Neural cell (in vitro differentiated cells): ENCODE measurements at regions not wholly inside any gene's neighbourhood (a gene's known extent, or its start where the extent isn't known, plus 50 kb on each side); places are given as distances from the start of the nearest gene placed in this dataset.
"Not testable (repeated sequence)": the region's sequence is repeated elsewhere in the genome, so short reads cannot be mapped to it uniquely, and the experiment has no call there.

Experiments
- H2AFZ ChIP-seq: fragments of 200-600, 300-800 bp; sonication (generic), shearing (Covaris generic); 2 replicates; pipeline ENCODE4 v1.6.0; 2014; ENCODE audit warnings: low read depth, mild to moderate bottlenecking, antibody characterized with exemption, low read length, moderate library complexity
- H3F3A ChIP-seq: fragments of 200-600 bp; shearing (Covaris generic); 2 replicates; pipeline ENCODE4 v1.6.1; 2016; ENCODE audit warnings: mild to moderate bottlenecking, moderate library complexity, mixed read lengths, antibody characterized with exemption, low read length; ENCODE audit not compliant: insufficient read depth, poor library complexity, severe bottlenecking
- H3K27ac ChIP-seq: fragments of 200-600, 300-800 bp; sonication (generic), shearing (Covaris generic); 2 replicates; pipeline ENCODE4 v1.5.1; 2014; ENCODE audit warnings: mild to moderate bottlenecking, low read length, moderate library complexity
- H3K27me3 ChIP-seq: fragments of 300-800, 200-600 bp; sonication (generic), shearing (Covaris generic); 2 replicates; pipeline ENCODE4 v1.6.0; 2014; ENCODE audit warnings: mild to moderate bottlenecking, low read depth, low read length, moderate library complexity; ENCODE audit not compliant: insufficient read depth
- H3K36me3 ChIP-seq: fragments of 300-800, 200-600 bp; sonication (generic), shearing (Covaris generic); 2 replicates; pipeline ENCODE4 v1.5.1; 2014; ENCODE audit warnings: mild to moderate bottlenecking, antibody characterized with exemption, low read length, moderate library complexity; ENCODE audit not compliant: insufficient read depth
- H3K4me2 ChIP-seq: fragments of 300-800, 200-600 bp; sonication (generic), shearing (Covaris generic); 2 replicates; pipeline ENCODE4 v1.6.0; 2014; ENCODE audit warnings: mild to moderate bottlenecking, low read length
- H3K4me3 ChIP-seq: fragments of 300-800, 200-600 bp; sonication (generic), shearing (Covaris generic); 2 replicates; pipeline ENCODE4 v1.5.1; 2014; ENCODE audit warnings: mild to moderate bottlenecking, low read length, moderate library complexity
- H3K79me2 ChIP-seq: fragments of 200-600 bp; shearing (Covaris generic); replicated peaks from 2 replicates; pipeline ENCODE4 v1.6.0; 2014; ENCODE audit warnings: mild to moderate bottlenecking, low read length, moderate library complexity; ENCODE audit not compliant: insufficient read depth
- H3K9ac ChIP-seq: fragments of 300-800, 200-600 bp; sonication (generic), shearing (Covaris generic); 2 replicates; pipeline ENCODE4 v1.6.1; 2016; ENCODE audit warnings: mild to moderate bottlenecking, low read length, mixed read lengths
- H3K9me2 ChIP-seq: fragments of 200-600 bp; shearing (Covaris generic); 2 replicates; pipeline ENCODE4 v1.6.1; 2016; ENCODE audit warnings: mild to moderate bottlenecking, low read length, mixed read lengths; ENCODE audit not compliant: insufficient read depth
- H3K9me3 ChIP-seq: fragments of 200-600, 300-800 bp; sonication (generic), shearing (Covaris generic); 2 replicates; pipeline ENCODE4 v1.6.1; 2016; ENCODE audit warnings: mild to moderate bottlenecking, mixed run types, low read length, moderate library complexity, mixed read lengths
- H4K20me1 ChIP-seq: fragments of 200-600 bp; shearing (Covaris generic); 2 replicates; pipeline ENCODE4 v1.6.1; 2016; ENCODE audit warnings: mild to moderate bottlenecking, mixed run types; ENCODE audit not compliant: insufficient read depth
- EP300 ChIP-seq: fragments of 450-650 bp; conservative IDR thresholded peaks from 2 replicates; pipeline ENCODE4 v1.6.1; 2014; ENCODE audit warnings: antibody characterized with exemption, mild to moderate bottlenecking, moderate library complexity; ENCODE audit not compliant: poor library complexity, severe bottlenecking
- EZH2 ChIP-seq: fragments of 200-600, 300-800 bp; shearing (Covaris generic), sonication (generic); IDR thresholded peaks from 2 replicates; pipeline ENCODE4 v1.6.1; 2014; ENCODE audit warnings: antibody characterized with exemption, low read length, borderline replicate concordance, mild to moderate bottlenecking; ENCODE audit not compliant: insufficient read depth, poor library complexity, severe bottlenecking
- POLR2AphosphoS5 ChIP-seq: IDR thresholded peaks from 2 replicates; pipeline ENCODE4 v1.6.1; 2012
- RAD21 ChIP-seq: fragments of 450-650 bp; conservative IDR thresholded peaks from 2 replicates; pipeline ENCODE4 v1.6.1; 2014; ENCODE audit warnings: antibody characterized with exemption, mild to moderate bottlenecking, moderate library complexity
- SMC3 ChIP-seq: fragments of 450-650 bp; conservative IDR thresholded peaks from 2 replicates; pipeline ENCODE4 v1.6.1; 2014; ENCODE audit warnings: antibody characterized with exemption, mild to moderate bottlenecking, moderate library complexity; ENCODE audit not compliant: poor library complexity
- TF ChIP-seq, protein P1 (sequence below): fragments of 450-650 bp; IDR thresholded peaks from 2 replicates; pipeline ENCODE4 v1.5.1; 2014; ENCODE audit warnings: antibody characterized with exemption, mild to moderate bottlenecking, moderate library complexity; ENCODE audit not compliant: poor library complexity, severe bottlenecking

DNA sequence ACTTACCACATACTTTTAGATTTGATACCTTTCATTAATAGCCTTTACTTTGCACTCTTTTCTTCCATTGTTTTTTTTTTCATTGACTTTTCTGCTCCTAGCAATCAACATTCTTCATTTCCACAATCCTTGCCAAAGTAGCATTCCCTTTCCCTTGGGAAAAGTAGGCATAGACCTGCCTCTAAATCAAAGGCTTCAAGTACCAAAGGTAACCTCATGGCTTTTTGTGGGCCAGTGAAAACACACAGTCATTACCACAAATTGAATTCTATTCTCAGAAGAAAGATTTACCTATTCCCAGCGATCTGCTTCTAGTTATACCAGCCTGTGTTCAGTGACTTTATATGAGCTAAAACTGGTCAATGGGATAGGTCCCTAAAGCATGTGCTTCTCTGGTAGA lies 109.2 kb downstream of the SOCS6 start:
- no peak overlapping the region for H2AFZ ChIP-seq
- no peak overlapping the region for H3K27ac ChIP-seq
- H3K27me3 ChIP-seq, result no peaks in the 10 kb centered on the region
- no peaks in the 10 kb centered on the region for H4K20me1 ChIP-seq
- no peaks in the 10 kb centered on the region for H3F3A ChIP-seq
- H3K4me3 ChIP-seq, result no peak overlapping the region
- no peaks in the 10 kb centered on the region for H3K9me2 ChIP-seq
- no peaks in the 10 kb centered on the region for H3K36me3 ChIP-seq
- no peak for TF ChIP-seq EZH2
- no peak for TF ChIP-seq EP300
- TF ChIP-seq, protein P1, sequence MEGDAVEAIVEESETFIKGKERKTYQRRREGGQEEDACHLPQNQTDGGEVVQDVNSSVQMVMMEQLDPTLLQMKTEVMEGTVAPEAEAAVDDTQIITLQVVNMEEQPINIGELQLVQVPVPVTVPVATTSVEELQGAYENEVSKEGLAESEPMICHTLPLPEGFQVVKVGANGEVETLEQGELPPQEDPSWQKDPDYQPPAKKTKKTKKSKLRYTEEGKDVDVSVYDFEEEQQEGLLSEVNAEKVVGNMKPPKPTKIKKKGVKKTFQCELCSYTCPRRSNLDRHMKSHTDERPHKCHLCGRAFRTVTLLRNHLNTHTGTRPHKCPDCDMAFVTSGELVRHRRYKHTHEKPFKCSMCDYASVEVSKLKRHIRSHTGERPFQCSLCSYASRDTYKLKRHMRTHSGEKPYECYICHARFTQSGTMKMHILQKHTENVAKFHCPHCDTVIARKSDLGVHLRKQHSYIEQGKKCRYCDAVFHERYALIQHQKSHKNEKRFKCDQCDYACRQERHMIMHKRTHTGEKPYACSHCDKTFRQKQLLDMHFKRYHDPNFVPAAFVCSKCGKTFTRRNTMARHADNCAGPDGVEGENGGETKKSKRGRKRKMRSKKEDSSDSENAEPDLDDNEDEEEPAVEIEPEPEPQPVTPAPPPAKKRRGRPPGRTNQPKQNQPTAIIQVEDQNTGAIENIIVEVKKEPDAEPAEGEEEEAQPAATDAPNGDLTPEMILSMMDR, result no peak
- no peaks in the 10 kb centered on the region for H3K9me3 ChIP-seq
- no peak overlapping the region for H3K9ac ChIP-seq
- H3K79me2 ChIP-seq, result no peaks in the 10 kb centered on the region
- H3K4me2 ChIP-seq, result no peak overlapping the region

DNA sequence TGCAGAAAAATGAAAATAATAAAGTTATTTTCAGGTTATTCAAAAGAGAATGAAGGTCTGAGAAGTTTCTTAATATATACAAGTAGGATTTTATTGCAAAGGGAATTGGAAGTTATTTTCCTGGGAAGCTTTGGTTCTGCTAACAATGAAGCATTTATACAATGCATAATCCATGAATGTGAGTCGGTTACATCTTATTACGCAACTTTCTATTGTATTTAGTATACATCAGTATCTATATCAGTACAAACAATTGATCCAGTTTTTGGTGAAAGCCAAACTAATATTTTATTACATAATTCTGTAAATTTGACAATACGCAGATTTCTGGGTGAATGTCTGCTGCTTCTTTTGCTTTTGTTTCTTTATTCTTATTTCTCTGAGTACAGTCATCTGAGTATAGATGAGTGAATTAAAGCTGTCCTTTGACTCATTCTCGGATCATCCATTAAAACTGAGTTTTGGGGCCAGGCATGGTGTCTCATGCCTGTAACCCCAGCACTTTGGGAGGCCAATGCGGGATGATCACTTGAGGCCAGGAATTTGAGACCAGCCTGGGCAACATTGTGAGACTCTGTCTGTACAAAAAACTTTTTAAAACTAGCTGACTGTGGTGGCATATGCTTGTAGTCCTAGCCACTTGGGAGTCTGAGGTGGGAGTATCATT lies 108.5 kb downstream of the SOCS6 start:
- no peaks in the 10 kb centered on the region for H3K9me2 ChIP-seq
- H3K36me3 ChIP-seq, result no peaks in the 10 kb centered on the region
- no peaks in the 10 kb centered on the region for H3K9me3 ChIP-seq
- no peak overlapping the region for H3K4me2 ChIP-seq
- no peaks in the 10 kb centered on the region for H3F3A ChIP-seq
- no peak overlapping the region for H2AFZ ChIP-seq
- no peak overlapping the region for H3K4me3 ChIP-seq
- no peaks in the 10 kb centered on the region for H3K27me3 ChIP-seq
- no peak overlapping the region for H3K27ac ChIP-seq
- H3K79me2 ChIP-seq, result no peaks in the 10 kb centered on the region
- H3K9ac ChIP-seq, result no peak overlapping the region
- TF ChIP-seq SMC3, result no peak
- TF ChIP-seq, protein P1, result no peak
- no peak for TF ChIP-seq RAD21
- no peak for TF ChIP-seq POLR2AphosphoS5
- no peaks in the 10 kb centered on the region for H4K20me1 ChIP-seq

DNA sequence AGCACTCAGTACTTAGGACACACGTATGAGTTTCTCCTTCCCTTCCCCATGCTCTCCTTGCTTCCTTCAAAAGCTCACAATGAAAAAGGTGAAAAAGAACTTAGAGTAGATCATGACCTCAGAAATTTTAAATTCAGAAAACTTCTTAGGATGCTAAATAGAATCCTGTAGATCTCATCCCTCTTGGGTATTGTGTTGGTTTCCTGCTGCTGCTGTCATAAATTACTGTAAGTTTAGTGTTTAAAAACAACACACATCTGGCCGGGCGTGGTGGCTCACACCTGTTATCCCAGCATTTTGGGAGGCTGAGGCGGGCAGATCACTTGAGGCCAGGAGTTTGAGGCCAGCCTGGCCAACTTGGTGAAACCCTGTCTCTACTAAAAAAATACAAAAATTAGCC lies 106.9 kb downstream of the SOCS6 start:
- not testable (repeated sequence) for H3K36me3 ChIP-seq

More for the DNA sequence above, 106.9 kb downstream of the SOCS6 start:
- H3F3A ChIP-seq, H3K4me2 ChIP-seq, H3K9ac ChIP-seq, H3K27ac ChIP-seq, H3K27me3 ChIP-seq, H3K4me3 ChIP-seq, H4K20me1 ChIP-seq, H3K79me2 ChIP-seq, H3K9me3 ChIP-seq, H2AFZ ChIP-seq, H3K9me2 ChIP-seq: not testable (repeated sequence)
